DND-41 (cell line): ENCODE measurements at regions not wholly inside any gene's neighbourhood (a gene's known extent, or its start where the extent isn't known, plus 50 kb on each side); places are given as distances from the start of the nearest gene placed in this dataset.

ENCODE experiments used
- ATAC-seq: fragments of 200-7000 bp; cut with Tn5 transposase; 3 replicates; pipeline ENCODE4 v1.9.1; 2021; ENCODE audit warnings: low read depth; ENCODE audit not compliant: insufficient read depth
- DNase-seq: peaks from one replicate; pipeline ENCODE4 v3.0.0-alpha.2; 2020
- H2AFZ ChIP-seq: 2 replicates; pipeline ENCODE4 v1.6.0; 2012; ENCODE audit warnings: low read depth, low read length
- H3K27ac ChIP-seq: 2 replicates; pipeline ENCODE4 v1.5.1; 2012; ENCODE audit warnings: low read length, inconsistent platforms
- H3K27me3 ChIP-seq: fragments of 200-600 bp; sonication (generic); 2 replicates; pipeline ENCODE4 v1.6.0; 2012; ENCODE audit warnings: low read length, mild to moderate bottlenecking, inconsistent platforms; ENCODE audit not compliant: insufficient read depth, poor library complexity
- H3K36me3 ChIP-seq: 2 replicates; pipeline ENCODE4 v1.5.1; 2012; ENCODE audit warnings: low read length, inconsistent platforms; ENCODE audit not compliant: insufficient read depth
- H3K4me1 ChIP-seq: 2 replicates; pipeline ENCODE4 v1.5.1; 2012; ENCODE audit warnings: mild to moderate bottlenecking, low read length; ENCODE audit not compliant: insufficient read depth
- H3K4me2 ChIP-seq: 2 replicates; pipeline ENCODE4 v1.6.0; 2012; ENCODE audit warnings: mild to moderate bottlenecking, moderate library complexity, low read length, inconsistent platforms; ENCODE audit not compliant: insufficient read depth
- H3K4me3 ChIP-seq, 2 experiments: fragments of 200-600 bp in 1 of 2; shearing (Covaris generic) in 1 of 2; 2 replicates each; pipeline ENCODE4 v1.5.1; 2012 to 2016; ENCODE audit warnings: inconsistent platforms in 2 of 2, low read length in 2 of 2, mild to moderate bottlenecking in 2 of 2, low read depth in 1 of 2, moderate library complexity in 1 of 2
- H3K79me2 ChIP-seq: 2 replicates; pipeline ENCODE4 v1.6.0; 2012; ENCODE audit warnings: low read length, inconsistent platforms; ENCODE audit not compliant: insufficient read depth
- H3K9ac ChIP-seq: 2 replicates; pipeline ENCODE4 v1.6.0; 2012; ENCODE audit warnings: low read depth, mild to moderate bottlenecking, inconsistent platforms, low read length, moderate library complexity
- H3K9me3 ChIP-seq: 2 replicates; pipeline ENCODE4 v1.5.1; 2012; ENCODE audit warnings: low read length, moderate library complexity, mild to moderate bottlenecking, inconsistent platforms; ENCODE audit not compliant: insufficient read depth, severe bottlenecking
- H4K20me1 ChIP-seq: 2 replicates; pipeline ENCODE4 v1.6.0; 2012; ENCODE audit warnings: low read length; ENCODE audit not compliant: insufficient read depth
- EZH2 ChIP-seq: IDR thresholded peaks from 3 replicates; pipeline ENCODE4 v1.6.1; 2012; ENCODE audit warnings: borderline replicate concordance, low read depth, mild to moderate bottlenecking, moderate library complexity, low read length, inconsistent platforms; ENCODE audit not compliant: severe bottlenecking
- TF ChIP-seq, protein P1 (sequence below): IDR thresholded peaks from 2 replicates; pipeline ENCODE4 v1.5.1; 2012; ENCODE audit warnings: borderline replicate concordance, low read length, moderate library complexity, mild to moderate bottlenecking; ENCODE audit not compliant: poor library complexity, severe bottlenecking; ENCODE audit errors: extremely low read depth

DNA sequence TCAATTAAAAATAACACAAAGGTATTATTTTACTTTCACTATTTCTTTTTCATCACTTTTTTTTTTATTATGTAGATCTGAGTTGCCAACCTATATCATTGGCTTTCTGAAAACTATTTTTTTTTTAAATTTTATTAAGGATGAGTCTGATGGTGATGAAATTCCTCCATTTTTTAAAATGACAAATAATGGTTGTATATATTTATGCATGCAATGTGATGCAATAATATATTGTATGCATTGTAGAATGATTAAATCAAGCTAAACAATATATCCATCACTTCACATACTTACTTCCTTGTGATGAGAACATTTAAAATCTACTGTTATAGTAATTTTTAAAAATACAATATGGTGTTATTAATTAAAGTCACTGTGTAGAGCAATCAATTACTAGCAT lies 1081.6 kb downstream of the CNTNAP5 start:
- Histone ChIP-seq H4K20me1 (no peaks in the 10 kb centered on the region), H3K4me3 (no peak overlapping the region), H3K4me1 (no peaks in the 10 kb centered on the region), H3K36me3 (no peaks in the 10 kb centered on the region), H3K27me3 (no peaks in the 10 kb centered on the region), H3K4me2 (no peak overlapping the region), H2AFZ (no peak overlapping the region), H3K9me3 (no peaks in the 10 kb centered on the region), H3K27ac (no peak overlapping the region), H3K9ac (no peak overlapping the region), H3K79me2 (no peaks in the 10 kb centered on the region)
- ATAC-seq (no peak), DNase-seq (no peak)
- TF ChIP-seq EZH2: no peak
- TF ChIP-seq, protein P1, sequence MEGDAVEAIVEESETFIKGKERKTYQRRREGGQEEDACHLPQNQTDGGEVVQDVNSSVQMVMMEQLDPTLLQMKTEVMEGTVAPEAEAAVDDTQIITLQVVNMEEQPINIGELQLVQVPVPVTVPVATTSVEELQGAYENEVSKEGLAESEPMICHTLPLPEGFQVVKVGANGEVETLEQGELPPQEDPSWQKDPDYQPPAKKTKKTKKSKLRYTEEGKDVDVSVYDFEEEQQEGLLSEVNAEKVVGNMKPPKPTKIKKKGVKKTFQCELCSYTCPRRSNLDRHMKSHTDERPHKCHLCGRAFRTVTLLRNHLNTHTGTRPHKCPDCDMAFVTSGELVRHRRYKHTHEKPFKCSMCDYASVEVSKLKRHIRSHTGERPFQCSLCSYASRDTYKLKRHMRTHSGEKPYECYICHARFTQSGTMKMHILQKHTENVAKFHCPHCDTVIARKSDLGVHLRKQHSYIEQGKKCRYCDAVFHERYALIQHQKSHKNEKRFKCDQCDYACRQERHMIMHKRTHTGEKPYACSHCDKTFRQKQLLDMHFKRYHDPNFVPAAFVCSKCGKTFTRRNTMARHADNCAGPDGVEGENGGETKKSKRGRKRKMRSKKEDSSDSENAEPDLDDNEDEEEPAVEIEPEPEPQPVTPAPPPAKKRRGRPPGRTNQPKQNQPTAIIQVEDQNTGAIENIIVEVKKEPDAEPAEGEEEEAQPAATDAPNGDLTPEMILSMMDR: no peak

GRCh38 chr2:125107446-125107845 lies 1082.4 kb downstream of the CNTNAP5 start:
- Histone ChIP-seq H3K4me2 (no peak overlapping the region), H2AFZ (no peak overlapping the region), H3K79me2 (no peaks in the 10 kb centered on the region), H4K20me1 (no peaks in the 10 kb centered on the region), H3K9ac (no peak overlapping the region), H3K4me3 (no peak overlapping the region), H3K4me1 (no peaks in the 10 kb centered on the region), H3K9me3 (no peaks in the 10 kb centered on the region), H3K27ac (no peak overlapping the region), H3K36me3 (no peaks in the 10 kb centered on the region), H3K27me3 (no peaks in the 10 kb centered on the region)
- TF ChIP-seq, protein P1: no peak
- no peak for TF ChIP-seq EZH2
- DNase-seq (no peak), ATAC-seq (no peak)

GRCh38 chr2:125108251-125108650 lies 1083.2 kb downstream of the CNTNAP5 start:
- Histone ChIP-seq H3K9ac (no peak overlapping the region), H3K4me2 (no peak overlapping the region), H3K27me3 (no peaks in the 10 kb centered on the region), H4K20me1 (no peaks in the 10 kb centered on the region), H3K4me3 (no peak overlapping the region), H2AFZ (no peak overlapping the region), H3K79me2 (no peaks in the 10 kb centered on the region), H3K36me3 (no peaks in the 10 kb centered on the region), H3K27ac (no peak overlapping the region), H3K9me3 (no peaks in the 10 kb centered on the region), H3K4me1 (no peaks in the 10 kb centered on the region)
- DNase-seq: no peak
- ATAC-seq: no peak
- TF ChIP-seq, protein P1: no peak
- no peak for TF ChIP-seq EZH2

DNA sequence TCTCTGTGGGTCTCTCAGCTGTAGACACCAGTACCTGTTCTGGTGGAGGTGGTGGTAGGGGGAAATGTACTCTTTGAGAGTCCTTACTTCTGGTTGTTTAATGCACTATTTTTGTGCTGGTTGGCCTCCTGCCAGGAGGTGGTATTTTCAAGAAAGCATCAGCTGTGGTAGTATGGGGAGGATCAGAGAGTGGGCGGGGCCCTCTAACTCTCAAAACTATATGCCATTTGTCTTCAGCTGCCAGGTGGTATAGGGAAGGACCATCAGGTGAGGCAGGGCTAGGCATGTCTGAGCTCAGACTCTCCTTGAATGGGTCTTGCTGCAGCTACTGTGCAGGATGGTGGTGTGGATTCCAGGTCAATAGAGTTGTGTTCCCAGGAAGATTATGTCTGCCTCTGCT lies 1100.8 kb downstream of the CNTNAP5 start:
- Histone ChIP-seq H2AFZ (no peak overlapping the region), H3K4me3 (no peak overlapping the region), H3K9ac (no peak overlapping the region), H3K4me2 (no peak overlapping the region), H3K9me3 (no peaks in the 10 kb centered on the region), H3K36me3 (no peaks in the 10 kb centered on the region), H4K20me1 (no peaks in the 10 kb centered on the region), H3K4me1 (no peaks in the 10 kb centered on the region), H3K79me2 (no peaks in the 10 kb centered on the region), H3K27me3 (no peaks in the 10 kb centered on the region), H3K27ac (no peak overlapping the region)
- ATAC-seq (no peak), DNase-seq (no peak)
- TF ChIP-seq EZH2: no peak
- TF ChIP-seq, protein P1: no peak
